Calu3 (cell line): ENCODE measurements at regions not wholly inside any gene's neighbourhood (a gene's known extent, or its start where the extent isn't known, plus 50 kb on each side); places are given as distances from the start of the nearest gene placed in this dataset.

Experiments
- BruUV-seq: library from RNA; stranded (reverse); fragments of 400-500 nt; replicated peaks from 2 replicates; lab custom pipeline; 2021; lab: Mats Ljungman, UMichigan
- CTCF ChIA-PET: fragments of 300-600 bp; sonication (Branson Sonifier 250); formaldehyde crosslinking; loops from one replicate; lab custom pipeline; 2022; ENCODE audit warnings: antibody characterized with exemption; lab: Charles Lee
- DNase-seq: peaks from one replicate; pipeline ENCODE4 v3.0.0; 2022
- H3K27ac Mint-ChIP-seq: one replicate; pipeline ENCODE4 v1.8.0; 2022; ENCODE audit warnings: mixed read lengths; ENCODE audit not compliant: unreplicated experiment
- H3K27me3 Mint-ChIP-seq: one replicate; pipeline ENCODE4 v1.8.0; 2022; ENCODE audit warnings: mixed read lengths; ENCODE audit not compliant: unreplicated experiment
- H3K36me3 Mint-ChIP-seq: one replicate; pipeline ENCODE4 v1.8.0; 2022; ENCODE audit warnings: mild to moderate bottlenecking, moderate library complexity, mixed read lengths; ENCODE audit not compliant: insufficient read depth, unreplicated experiment
- H3K4me1 Mint-ChIP-seq: one replicate; pipeline ENCODE4 v1.8.0; 2022; ENCODE audit warnings: mild to moderate bottlenecking, low read depth, mixed read lengths; ENCODE audit not compliant: unreplicated experiment
- H3K4me3 Mint-ChIP-seq: one replicate; pipeline ENCODE4 v1.8.0; 2022; ENCODE audit warnings: mild to moderate bottlenecking, low read depth, moderate library complexity, mixed read lengths; ENCODE audit not compliant: unreplicated experiment
- H3K9me3 Mint-ChIP-seq: one replicate; pipeline ENCODE4 v1.8.0; 2022; ENCODE audit warnings: low read depth, mixed read lengths; ENCODE audit not compliant: unreplicated experiment
- intact Hi-C: fragments of 100-400 bp; cut with micrococcal nuclease; formaldehyde crosslinking; loops from one replicate; pipeline ENCODE4 v1.10.0; 2022; ENCODE audit not compliant: unreplicated experiment
- TF ChIP-seq, protein P1 (sequence below): fragments of 200-600 bp; IDR thresholded peaks from one replicate; pipeline ENCODE4 v1.8.0; 2022; ENCODE audit warnings: antibody characterized with exemption; ENCODE audit not compliant: unreplicated experiment

DNA sequence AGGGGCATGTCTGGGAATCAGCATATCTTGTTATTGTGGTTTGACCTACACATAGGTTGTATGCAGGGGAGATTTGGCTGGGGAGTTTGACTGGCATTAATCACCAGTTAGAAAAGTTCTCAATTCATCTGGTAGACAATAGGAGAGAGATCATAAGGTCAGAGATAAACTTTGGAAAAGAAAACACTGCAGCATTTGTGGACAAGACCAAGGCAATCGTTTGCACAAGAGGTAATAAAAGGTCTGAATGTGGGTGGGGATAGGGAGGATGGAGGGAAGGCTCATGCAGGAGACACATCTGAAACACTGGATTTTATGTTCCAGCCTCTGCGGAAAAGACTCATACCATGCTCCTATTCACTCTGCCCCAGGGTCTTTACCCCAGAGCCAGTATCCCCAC lies 136.9 kb downstream of the MAIP1 start:
- H3K27me3 Mint-ChIP-seq: no peaks in the 10 kb centered on the region
- intact Hi-C loops: no loop called here
- H3K36me3 Mint-ChIP-seq: no peaks in the 10 kb centered on the region
- no peak overlapping the region for H3K4me3 Mint-ChIP-seq
- TF ChIP-seq, protein P1, sequence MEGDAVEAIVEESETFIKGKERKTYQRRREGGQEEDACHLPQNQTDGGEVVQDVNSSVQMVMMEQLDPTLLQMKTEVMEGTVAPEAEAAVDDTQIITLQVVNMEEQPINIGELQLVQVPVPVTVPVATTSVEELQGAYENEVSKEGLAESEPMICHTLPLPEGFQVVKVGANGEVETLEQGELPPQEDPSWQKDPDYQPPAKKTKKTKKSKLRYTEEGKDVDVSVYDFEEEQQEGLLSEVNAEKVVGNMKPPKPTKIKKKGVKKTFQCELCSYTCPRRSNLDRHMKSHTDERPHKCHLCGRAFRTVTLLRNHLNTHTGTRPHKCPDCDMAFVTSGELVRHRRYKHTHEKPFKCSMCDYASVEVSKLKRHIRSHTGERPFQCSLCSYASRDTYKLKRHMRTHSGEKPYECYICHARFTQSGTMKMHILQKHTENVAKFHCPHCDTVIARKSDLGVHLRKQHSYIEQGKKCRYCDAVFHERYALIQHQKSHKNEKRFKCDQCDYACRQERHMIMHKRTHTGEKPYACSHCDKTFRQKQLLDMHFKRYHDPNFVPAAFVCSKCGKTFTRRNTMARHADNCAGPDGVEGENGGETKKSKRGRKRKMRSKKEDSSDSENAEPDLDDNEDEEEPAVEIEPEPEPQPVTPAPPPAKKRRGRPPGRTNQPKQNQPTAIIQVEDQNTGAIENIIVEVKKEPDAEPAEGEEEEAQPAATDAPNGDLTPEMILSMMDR: no peak
- H3K27ac Mint-ChIP-seq: no peak overlapping the region
- H3K9me3 Mint-ChIP-seq: peaks cover 3% of the 10 kb centered on the region
- peaks cover 13% of the 10 kb centered on the region for H3K4me1 Mint-ChIP-seq
- no peak for DNase-seq
- CTCF ChIA-PET: no interaction called here
- no TSS peak for BruUV-seq

DNA sequence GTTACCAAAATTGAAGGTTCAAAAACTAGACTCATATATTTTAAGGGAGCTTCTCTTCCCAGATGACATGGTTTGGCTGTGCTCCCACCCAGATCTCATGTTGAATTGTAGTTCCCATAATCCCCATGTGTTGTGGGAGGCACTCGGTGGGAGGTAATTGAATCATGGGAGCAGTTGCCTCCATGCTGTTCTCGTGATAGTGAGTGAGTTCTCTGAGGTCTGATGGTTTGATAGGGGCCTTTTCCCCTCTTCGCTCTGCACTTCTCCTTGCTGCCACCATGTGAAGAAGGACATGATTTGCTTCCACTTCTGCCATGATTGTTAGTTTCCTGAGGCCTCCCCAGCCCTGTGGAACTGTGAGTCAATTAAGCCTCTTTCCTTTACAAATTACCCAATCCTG lies 140.1 kb downstream of the MAIP1 start:
- no peaks in the 10 kb centered on the region for H3K36me3 Mint-ChIP-seq
- BruUV-seq: no TSS peak
- H3K9me3 Mint-ChIP-seq: peaks cover 3% of the 10 kb centered on the region
- H3K27me3 Mint-ChIP-seq: no peaks in the 10 kb centered on the region
- CTCF ChIA-PET: interaction anchor here (0.6 kb wide), 1 partner anchor 1397 kb away, joined by 5 read pairs; no protein-coding TSS in a partner anchor
- no peak overlapping the region for H3K27ac Mint-ChIP-seq
- H3K4me1 Mint-ChIP-seq: peaks cover 10% of the 10 kb centered on the region
- intact Hi-C loops: no loop called here
- TF ChIP-seq, protein P1: no peak
- no peak overlapping the region for H3K4me3 Mint-ChIP-seq
- no peak for DNase-seq

DNA sequence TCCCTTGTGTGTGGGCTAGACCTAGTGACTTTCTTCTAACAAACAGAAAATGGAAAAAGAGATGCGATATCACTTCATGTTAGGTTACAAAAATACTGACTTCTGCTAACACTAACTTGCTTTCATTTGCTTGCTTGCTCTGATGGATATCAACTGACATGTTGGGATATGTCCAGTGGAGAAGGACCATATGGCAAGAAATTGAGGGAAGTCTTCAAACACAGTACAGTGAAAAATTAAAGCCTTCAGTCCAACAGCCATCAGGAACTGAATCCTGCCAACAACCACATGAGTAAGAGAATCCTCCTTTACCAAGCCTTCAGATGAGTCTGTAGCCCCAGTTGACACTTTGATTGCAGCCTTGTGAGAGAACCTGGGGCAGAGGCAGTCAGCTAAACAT lies 143.9 kb downstream of the MAIP1 start:
- BruUV-seq: no TSS peak
- Mint-ChIP-seq H3K9me3 (peaks cover 3% of the 10 kb centered on the region), H3K36me3 (no peaks in the 10 kb centered on the region), H3K27me3 (no peaks in the 10 kb centered on the region), H3K4me1 (no peaks in the 10 kb centered on the region), H3K4me3 (no peak overlapping the region), H3K27ac (no peak overlapping the region)
- intact Hi-C loops: no loop called here
- DNase-seq: no peak
- TF ChIP-seq, protein P1: no peak
- CTCF ChIA-PET: no interaction called here

DNA sequence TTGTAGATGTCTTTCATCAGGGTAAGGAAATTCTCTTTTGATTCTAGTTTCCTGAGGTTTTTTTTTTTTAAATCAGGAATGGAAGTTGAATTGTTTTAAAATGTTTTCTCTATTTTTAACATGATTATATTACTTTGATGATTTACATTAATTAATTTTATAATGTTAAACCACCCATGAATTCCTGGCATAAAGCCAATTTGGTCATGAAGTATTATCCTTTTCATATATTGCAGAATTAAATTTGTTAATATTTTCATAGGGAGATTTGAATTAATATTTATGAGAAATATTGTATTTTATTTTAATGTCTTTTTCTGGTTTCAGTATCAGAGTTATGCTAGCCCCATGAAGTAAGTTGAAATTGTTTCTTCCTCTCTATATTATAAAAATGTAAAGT lies 144.6 kb downstream of the MAIP1 start:
- no peak overlapping the region for H3K27ac Mint-ChIP-seq
- H3K4me3 Mint-ChIP-seq: no peak overlapping the region
- intact Hi-C loops: no loop called here
- H3K4me1 Mint-ChIP-seq: no peaks in the 10 kb centered on the region
- H3K9me3 Mint-ChIP-seq: peaks cover 3% of the 10 kb centered on the region
- CTCF ChIA-PET: no interaction called here
- no peaks in the 10 kb centered on the region for H3K27me3 Mint-ChIP-seq
- no TSS peak for BruUV-seq
- TF ChIP-seq, protein P1: no peak
- no peak for DNase-seq
- no peaks in the 10 kb centered on the region for H3K36me3 Mint-ChIP-seq
